GM13976 (cell line): ENCODE measurements at regions not wholly inside any gene's neighbourhood (a gene's known extent, or its start where the extent isn't known, plus 50 kb on each side); places are given as distances from the start of the nearest gene placed in this dataset.
"Not testable (repeated sequence)": the region's sequence is repeated elsewhere in the genome, so short reads cannot be mapped to it uniquely, and the experiment has no call there.

Experiments used
- DNase-seq: peaks from one replicate; pipeline ENCODE4 v3.0.0; 2012; ENCODE audit warnings: low spot score
- in situ Hi-C: fragments of 300-500 bp; cut with MboI; formaldehyde crosslinking; loops from one replicate; pipeline ENCODE4 v1.12.0; 2022; ENCODE audit warnings: low sequenced_read_pairs, mixed read lengths, inconsistent platforms; ENCODE audit not compliant: unreplicated experiment
- TF ChIP-seq, protein P1 (sequence below): IDR thresholded peaks from 2 replicates; pipeline ENCODE4 v1.5.1; 2012; ENCODE audit warnings: borderline replicate concordance, mild to moderate bottlenecking; ENCODE audit not compliant: insufficient read depth; ENCODE audit errors: extremely low read depth, missing control alignments, control extremely low read depth

DNA sequence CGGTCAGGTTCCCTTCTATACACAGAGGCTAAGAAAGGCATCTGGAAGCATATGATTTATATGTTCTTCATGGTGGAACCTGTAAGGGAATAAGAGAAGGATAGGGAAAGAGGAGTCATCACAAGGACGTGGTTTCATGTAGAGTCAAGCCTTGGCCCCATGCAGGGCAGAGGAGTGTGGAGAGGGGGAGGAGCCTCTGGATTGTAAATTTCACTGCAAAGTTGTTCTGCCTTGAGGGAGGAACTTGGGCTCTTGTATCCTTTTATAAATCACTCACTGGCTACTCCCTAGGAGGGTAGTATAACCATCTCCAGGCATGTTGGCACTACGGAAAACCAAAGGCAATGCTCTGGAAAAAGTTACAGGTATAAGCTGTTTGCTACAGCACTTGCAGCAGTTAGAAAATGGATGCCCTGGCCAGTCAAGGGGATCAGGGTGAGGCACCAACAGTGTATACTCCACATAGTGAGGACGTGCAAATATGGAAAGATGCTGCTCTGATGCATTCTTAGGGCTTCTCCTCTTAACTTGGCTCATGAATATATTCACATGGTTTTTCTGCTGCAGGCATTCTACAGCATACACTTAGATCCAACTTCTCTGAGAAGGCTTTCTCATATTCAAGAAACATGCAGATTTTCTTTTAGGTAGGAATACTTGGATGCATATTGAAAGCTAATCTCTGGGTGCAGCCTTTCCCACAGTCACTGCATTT, 60.3 kb upstream of the ZNF81 start:
- no peak for DNase-seq
- TF ChIP-seq, protein P1, sequence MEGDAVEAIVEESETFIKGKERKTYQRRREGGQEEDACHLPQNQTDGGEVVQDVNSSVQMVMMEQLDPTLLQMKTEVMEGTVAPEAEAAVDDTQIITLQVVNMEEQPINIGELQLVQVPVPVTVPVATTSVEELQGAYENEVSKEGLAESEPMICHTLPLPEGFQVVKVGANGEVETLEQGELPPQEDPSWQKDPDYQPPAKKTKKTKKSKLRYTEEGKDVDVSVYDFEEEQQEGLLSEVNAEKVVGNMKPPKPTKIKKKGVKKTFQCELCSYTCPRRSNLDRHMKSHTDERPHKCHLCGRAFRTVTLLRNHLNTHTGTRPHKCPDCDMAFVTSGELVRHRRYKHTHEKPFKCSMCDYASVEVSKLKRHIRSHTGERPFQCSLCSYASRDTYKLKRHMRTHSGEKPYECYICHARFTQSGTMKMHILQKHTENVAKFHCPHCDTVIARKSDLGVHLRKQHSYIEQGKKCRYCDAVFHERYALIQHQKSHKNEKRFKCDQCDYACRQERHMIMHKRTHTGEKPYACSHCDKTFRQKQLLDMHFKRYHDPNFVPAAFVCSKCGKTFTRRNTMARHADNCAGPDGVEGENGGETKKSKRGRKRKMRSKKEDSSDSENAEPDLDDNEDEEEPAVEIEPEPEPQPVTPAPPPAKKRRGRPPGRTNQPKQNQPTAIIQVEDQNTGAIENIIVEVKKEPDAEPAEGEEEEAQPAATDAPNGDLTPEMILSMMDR, result no peak
- in situ Hi-C loops, result no loop called here

DNA sequence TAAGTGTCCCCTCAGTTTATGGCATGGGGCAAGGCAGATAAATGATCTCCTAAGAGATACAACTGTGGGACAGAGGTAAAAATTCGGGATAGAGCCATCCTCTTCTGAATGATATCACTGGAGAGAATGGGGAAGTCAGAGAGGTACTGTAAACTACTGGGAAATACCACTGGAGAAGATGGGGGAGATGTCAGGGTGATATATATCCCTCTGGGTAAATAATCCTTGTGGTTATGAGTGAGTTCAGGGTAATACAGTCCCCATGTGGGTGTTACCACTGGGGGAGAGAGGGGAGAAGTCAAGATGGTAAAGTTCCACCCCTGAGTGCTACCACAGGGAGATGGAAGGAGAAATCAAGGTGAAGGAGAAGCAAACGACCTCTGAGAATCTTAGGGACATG, 63.9 kb upstream of the ZNF81 start:
- no peak for DNase-seq
- in situ Hi-C loops, result no loop called here

DNA sequence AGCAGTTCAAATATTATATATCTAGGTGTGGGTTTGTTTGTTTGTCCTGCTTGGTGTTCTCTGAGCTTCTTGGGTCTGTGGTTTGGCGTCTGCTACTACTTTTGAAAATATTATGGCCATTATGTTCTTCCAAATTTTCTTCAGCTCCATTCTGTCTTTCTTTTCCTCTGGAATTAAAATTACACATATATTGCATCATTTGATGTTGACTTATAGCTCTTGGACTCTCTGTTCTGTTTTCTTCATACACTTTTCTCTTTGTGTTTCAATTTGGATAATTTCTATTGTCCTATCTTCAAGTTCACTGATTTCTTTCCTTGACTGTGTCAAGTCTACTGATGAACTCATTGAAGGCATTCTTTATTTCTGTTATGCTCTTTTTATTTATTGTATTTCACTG, 65.2 kb upstream of the ZNF81 start:
- in situ Hi-C loops, result no loop called here
- TF ChIP-seq, protein P1, result no peak
- no peak for DNase-seq

More for the DNA sequence above, 63.9 kb upstream of the ZNF81 start:
- TF ChIP-seq, protein P1, result no peak

DNA sequence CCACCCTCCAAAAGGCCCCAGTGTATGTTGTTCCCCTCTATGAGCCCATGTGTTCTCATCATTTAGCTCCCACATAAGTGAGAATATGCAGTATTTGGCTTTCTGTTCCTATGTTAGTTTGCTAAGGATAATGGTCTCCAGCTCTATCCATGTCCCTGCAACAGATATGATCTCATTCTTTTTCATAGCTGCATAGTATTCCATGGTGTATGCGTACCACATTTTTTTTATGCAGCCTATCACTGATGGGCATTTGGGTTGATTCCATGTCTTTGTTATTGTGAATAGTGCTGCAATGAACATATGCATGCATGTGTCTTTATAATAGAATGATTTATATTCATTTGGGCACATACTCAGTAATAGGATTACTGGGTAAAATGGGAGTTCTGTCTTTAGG, 73.9 kb upstream of the ZNF81 start:
- in situ Hi-C loops, DNase-seq: not testable (repeated sequence)

DNA sequence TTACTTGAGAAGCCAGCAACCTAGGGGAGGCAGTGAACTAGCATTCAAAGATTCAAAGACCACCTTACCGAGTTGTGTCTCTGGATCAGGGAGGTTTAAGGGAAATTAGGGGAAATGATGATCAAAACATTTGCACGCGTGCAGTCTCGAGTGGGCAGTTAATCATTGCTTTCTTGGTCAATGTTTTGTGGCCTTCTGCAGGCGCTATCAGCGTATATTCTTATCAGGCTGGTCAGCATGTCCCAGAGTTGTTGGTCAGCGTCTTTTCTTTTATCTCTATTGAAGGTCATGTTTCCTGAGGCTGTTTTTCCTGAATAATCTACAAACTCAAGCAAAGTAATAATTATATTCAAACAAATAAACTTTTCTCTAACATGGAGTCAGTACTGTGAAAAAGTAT, 84.0 kb upstream of the ZNF81 start:
- TF ChIP-seq, protein P1, result no peak
- DNase-seq, result no peak
- in situ Hi-C loops, result loop anchor here (10.0 kb wide), 1 partner anchor 272 kb away; no protein-coding TSS in a partner anchor

DNA sequence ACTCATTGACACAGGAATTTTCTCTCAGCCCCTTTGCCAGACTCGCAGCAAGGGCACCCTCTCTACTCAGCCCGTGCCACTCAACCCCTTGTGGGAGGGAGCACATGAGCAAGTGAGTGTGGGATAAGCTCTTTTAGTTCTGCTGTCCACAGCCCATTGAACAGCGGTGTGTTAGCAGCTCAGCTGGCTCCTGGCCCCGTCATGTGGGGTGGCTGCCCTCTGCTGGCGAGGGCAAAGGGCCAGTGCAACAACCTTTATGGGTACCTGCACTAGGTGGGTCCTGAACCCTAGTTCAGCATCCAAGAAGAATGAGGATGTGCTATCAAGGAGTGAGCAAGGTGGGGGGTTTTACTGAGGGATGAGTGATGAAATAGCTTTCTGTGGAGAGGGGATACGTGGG, 85.0 kb upstream of the ZNF81 start:
- TF ChIP-seq, protein P1, result peak; percentile 48
- peak; percentile 18 for DNase-seq
- in situ Hi-C loops, result loop anchor here (10.0 kb wide), 1 partner anchor 273 kb away; no protein-coding TSS in a partner anchor

DNA sequence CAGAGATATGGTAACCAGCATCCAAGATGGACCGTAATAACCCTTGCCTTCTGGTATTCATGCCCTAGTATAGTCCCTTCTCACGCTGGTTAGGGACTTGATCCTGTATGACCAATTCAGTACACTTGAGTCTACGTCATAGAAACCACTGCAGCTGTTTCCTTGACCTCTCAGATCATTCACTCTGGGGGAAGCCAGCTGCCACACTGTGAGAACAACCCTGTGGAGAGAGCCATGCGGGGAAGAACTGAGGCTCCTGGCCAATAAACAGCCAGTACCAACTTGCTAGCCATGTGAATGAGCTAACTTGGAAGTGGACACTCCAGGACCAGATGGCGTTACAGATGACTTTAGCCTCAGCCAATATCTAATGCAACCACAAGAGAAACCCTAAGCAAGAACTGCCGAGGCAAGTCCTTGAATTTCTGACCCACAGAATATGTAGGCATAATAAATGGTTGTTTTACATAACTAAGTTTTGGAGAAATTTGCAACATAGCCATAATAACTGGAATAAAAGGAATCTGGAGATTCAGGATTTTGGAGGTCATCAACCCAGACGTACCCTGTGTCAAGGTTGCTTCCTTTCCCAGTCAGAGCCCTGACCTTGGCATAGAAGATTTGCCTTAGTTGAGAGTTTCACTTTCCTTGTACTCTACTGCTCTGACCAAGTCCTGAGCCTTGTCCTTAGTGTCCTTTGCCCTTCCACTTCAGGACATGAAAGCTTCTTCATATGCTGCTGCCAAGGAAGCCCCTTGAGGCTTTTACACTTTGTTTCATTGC, 87.3 kb upstream of the ZNF81 start:
- in situ Hi-C loops, result no loop called here
- TF ChIP-seq, protein P1, result no peak
- DNase-seq, result peak; percentile 16
